SH-SY5Y (cell line): ENCODE measurements at regions not wholly inside any gene's neighbourhood (a gene's known extent, or its start where the extent isn't known, plus 50 kb on each side); places are given as distances from the start of the nearest gene placed in this dataset.

Experiments
- GATA2 ChIP-seq: IDR thresholded peaks from 2 replicates; pipeline ENCODE4 v1.6.1; 2011; ENCODE audit warnings: mild to moderate bottlenecking, low read depth, low read length
- GATA3 ChIP-seq: IDR thresholded peaks from 2 replicates; pipeline ENCODE4 v1.6.1; 2011; ENCODE audit warnings: low read depth, mild to moderate bottlenecking, low read length, moderate library complexity

DNA sequence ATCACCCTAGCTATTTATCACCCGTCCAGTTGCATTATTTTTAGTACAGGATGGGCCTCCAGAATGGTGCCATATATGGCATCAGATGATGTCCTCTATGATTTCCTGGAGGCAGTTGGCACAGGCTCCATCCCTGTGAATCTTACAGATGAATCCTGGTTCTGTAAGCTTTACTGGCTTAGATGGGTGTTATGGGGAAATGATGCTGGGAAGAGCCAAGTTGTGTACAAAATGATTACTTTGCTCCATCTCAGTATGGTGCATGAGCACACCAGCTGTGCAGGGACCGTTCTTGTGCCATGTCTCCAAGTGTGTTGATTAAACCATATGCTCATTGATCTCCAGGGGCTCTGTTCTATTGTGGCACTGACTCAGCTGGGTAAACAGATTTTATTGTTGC lies 755.7 kb downstream of the TLR4 start:
- TF ChIP-seq GATA2 = no peak
- no peak for TF ChIP-seq GATA3

DNA sequence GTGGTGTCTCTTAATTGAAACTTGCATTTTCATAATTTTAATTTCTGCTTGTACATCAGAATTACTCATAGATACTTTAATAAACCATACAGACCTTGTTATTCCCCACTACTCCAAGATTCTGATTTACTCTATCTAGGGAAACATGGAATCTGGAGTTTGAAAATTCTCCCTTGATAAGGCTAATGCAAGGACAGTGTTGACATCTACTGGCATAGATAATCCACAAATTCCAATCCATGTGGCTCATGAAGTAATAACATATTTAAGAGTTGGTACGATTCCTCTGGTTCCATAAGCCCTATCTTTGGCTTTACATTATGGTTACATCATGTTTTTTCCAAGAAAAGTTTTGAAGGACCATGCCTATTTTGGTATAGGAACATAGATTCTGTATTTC lies 759.2 kb downstream of the TLR4 start:
- TF ChIP-seq GATA3 (no peak), GATA2 (no peak)

DNA sequence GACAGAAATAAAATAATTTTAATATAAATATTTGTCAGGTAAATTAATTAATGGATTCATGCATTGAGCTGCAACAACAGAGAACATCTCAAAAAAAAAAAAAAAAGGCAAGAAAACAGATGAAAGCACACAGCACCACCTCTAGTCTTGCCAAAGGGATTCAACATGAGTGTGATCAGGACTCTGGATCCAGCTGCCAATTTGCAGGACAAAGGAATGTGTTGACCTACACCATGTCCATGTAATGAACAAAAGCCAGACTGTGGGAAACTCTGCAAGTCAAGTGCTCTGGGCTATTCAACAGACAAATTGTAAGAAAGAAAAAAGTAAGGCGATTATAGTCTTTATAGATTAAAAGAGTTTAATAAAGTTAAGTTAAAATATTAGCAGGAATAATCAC lies 769.3 kb downstream of the TLR4 start:
- TF ChIP-seq GATA2 (no peak), GATA3 (no peak)

DNA sequence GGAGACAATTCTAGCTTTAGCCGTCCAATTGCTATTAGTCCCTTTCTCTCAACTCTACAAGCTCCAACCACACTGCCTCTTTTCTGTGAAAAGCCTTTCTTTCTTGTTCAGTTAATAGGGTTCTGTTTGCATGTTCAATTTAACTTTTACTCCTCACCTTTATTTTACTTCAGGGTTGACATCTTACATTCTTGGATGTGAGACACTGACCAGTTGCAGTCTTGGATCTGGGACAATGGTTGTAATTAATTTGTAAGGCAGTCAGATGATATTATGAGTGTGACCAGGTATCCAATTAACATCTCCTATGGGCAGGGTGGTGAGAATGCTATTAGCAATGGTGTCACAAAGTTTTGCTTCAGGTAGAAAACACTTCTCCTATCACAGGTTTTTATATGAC lies 774.5 kb downstream of the TLR4 start:
- no peak for TF ChIP-seq GATA2
- no peak for TF ChIP-seq GATA3

DNA sequence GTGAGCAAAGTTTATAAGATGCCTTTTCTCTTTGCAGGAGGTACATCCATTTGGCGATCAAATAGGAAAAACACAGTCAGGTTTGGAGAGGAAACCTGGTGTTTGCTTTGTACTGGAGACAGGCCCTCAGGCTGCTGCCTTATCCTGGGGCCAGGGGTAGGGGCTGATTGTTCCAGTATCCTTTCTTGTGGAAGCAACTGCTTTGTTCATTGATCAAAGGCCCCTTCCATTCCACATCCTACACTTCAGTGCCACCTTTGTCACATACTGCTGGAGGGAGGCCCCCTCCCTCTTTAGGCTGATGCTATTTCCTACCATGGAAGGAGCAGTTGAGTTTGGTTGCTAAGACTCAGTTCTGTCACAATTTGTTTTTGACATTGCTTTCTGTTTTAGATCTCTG lies 778.1 kb downstream of the TLR4 start:
- no peak for TF ChIP-seq GATA3
- TF ChIP-seq GATA2 = no peak

DNA sequence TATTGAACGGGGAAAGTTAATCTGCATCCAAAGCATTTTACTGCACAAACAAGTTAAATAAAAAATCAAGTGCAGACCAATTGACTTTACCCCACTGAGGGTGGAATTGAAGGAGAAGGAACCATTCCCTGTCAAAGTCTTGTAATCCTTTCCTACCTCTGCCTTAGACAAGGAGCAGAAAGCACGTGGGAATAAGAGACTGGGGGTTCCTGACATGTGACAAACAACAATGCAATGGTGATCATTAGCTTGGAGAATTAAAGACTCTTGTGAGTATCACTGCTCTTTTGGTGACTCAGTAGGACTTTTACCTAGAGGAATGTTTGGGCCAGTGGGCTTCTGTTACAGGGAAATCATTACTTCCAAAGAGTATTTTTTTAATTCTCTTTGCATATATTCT lies 779.5 kb downstream of the TLR4 start:
- TF ChIP-seq GATA2 (no peak), GATA3 (no peak)

DNA sequence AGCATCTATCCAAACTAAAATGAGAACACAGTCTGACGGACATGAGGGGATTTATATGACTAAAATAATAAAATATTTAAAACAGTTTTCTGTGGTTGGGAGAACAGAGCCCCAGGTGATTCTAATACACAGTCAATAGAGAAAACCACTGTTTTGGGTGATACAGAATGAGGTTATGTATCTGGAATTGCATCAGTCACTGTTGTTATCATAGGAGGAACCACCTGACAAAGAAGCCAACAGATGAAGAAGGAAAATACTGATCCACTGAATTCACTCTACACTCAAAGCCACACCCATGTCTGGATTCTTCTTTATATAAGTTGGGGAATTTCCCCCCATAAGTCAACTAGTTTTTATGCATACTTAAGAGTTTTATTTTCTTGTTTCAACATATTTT lies 799.0 kb downstream of the TLR4 start:
- no peak for TF ChIP-seq GATA3
- no peak for TF ChIP-seq GATA2

DNA sequence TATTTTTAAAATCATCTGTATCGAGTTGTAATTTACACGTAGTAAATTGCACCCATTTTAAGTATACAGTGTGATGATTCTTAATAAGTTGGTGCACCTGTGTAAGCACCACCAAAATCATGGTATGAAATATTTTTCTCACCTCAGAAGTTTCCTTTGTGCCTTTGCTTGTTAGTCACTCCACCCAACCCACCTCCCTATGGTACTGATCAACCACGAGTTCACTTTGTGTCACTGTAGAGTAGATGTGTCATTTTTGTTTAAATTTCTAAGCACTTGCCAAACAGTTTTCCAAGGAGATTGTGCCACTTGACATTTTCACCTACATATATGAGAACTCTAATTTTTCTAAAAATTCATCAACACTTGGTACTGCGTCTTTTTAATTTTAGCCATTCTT lies 806.5 kb downstream of the TLR4 start:
- TF ChIP-seq GATA2 = no peak

DNA sequence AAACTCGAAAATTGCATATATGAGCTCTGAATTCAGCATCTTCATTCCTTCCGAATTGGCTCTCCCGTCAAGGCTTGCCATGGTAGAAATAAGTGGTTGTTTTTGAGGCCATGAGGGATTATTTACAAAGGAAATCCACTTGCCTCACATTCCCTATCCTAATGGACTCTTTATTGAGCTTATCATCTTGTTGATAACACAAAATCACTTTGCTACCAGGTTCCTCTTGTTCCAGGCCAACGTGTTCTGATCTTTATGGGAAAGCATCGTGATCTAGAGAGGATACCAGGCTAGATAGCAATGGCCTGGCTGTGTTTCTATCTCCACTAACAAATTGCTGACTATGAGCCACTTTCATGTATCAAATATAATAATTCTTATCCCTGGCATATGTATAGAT lies 811.7 kb downstream of the TLR4 start:
- TF ChIP-seq GATA2 (peak; percentile 59; the same call in 1 of the 2 replicates), GATA3 (no peak; the same call in 1 of the 2 replicates)

DNA sequence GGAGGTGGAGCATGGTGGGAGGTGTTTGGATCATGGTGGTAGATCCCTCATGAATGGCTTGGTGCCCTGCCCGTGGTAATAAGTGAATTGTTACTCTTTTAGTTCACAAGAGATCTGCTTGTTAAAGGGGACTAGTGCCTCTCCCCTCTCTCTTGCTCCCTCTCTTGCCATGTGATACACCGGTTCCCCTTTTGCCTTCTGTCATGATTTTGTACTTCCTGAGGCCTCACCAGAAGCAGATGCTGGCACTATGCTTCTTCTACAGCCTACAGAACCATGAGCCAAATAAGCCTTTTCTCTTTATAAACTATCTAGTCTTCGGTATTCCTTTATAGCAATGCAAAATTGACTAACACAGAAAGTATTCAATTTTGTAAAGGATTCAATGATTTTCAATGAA lies 817.1 kb downstream of the TLR4 start:
- no peak for TF ChIP-seq GATA3
- TF ChIP-seq GATA2 = no peak

DNA sequence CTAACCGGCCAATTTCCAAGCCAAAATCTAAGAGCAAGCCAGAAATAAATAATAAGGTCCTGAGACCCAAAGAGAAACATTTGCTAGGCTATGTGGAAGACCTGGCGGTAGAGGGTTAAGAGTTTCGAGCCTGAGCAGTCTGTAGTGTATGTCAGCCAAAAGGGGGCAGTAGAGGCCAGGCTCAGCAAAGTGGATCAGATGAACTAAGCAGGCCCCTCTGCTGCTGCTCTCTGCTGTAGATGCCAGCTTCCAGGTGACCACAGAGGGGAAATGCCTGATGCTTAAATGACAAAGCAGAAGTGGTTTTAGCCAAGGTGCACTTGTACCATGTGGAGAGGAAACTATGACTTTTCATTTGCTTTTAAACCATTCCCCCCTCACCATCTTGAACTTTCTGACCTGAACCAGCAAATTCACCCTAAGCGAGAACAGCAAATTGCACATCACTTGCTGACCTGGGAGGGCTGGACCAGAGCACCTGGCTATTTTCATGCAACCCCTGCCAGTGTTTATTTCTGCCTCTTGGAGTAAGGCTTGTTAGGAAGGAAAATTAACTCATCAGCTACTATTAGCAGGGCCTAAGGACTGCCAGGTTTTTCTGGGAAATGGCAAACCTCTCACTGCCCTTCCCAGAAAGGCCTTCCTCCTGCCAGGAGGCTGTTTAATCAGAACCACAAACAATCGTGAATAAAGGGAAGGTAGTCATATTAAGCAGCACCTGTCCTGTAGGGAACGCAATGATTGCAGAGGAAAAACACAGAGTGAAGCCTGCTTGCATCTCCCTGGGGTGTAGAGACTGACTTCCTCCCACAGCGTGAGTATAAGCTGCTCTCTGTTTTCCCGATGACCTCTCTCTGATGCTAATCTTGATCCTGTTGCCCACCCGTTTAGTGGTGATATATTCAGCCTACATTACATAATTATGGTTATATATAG lies 818.2 kb downstream of the TLR4 start:
- TF ChIP-seq GATA3 (no peak), GATA2 (no peak)

DNA sequence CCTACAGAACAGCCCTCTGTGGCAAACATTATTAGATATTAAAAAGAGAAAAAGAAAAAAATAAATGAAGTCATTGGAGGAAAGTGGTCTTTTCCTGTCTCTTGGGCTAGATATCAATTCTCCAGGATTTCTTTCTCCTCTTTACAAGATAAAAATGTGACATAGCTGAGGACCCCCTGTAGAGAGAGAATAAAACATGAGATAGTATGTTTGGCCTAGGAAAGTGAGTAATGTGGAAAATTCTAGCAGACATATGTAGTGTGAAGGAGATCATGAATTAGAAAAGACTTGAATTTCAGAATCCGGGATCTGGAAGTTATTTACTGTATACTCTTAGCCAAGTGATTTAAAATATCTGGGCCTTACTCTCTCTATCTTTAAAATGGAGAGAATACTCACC lies 823.1 kb downstream of the TLR4 start:
- TF ChIP-seq GATA3 (no peak), GATA2 (no peak)

DNA sequence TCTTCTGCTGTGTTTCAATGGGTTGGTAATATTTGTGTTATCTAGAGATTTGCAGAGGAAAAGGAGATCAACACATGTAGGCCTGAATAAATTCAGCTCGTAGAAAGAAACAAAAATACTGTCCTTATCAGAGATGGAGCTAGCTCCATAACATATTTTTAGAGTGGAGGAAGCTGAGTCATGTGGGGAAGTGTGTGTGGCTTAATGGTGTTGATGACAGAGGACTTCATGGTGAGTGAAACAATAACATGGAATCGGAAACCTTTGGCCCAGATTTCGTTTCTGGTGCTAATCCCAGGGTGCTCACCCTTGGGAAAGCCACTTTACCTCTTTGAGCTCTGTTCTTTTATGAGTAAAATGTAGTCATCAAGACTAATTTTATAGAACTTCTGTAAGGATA lies 825.0 kb downstream of the TLR4 start:
- TF ChIP-seq GATA3 (no peak), GATA2 (no peak)

DNA sequence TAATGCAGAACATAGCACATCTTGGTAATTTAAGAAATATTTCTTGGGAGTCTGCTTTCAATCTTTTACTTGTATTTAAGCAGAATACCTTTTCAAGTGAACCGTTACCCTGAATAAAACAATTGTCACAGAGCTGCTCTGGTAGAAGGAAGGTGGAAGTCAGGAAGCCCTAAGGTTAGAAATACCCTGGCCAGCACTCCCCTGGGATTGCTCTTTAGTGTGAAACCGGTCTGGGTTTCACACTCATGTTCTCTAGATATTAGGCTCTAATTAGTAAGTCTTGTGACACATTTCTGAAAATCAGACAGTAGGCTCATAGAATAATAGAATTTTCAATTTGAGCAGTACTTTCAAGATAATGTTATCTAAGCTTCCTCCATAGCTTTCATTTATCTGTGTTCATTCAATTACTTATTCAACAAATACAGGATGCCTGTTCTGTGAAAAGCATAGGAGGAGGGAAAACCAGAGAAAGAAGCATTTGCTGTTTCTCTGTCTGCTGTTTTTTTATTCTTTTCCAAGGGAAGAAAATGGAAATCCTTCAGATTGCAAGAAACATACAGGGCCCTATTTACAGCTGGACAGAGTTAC lies 825.5 kb downstream of the TLR4 start:
- TF ChIP-seq GATA2 = no peak
- no peak for TF ChIP-seq GATA3

DNA sequence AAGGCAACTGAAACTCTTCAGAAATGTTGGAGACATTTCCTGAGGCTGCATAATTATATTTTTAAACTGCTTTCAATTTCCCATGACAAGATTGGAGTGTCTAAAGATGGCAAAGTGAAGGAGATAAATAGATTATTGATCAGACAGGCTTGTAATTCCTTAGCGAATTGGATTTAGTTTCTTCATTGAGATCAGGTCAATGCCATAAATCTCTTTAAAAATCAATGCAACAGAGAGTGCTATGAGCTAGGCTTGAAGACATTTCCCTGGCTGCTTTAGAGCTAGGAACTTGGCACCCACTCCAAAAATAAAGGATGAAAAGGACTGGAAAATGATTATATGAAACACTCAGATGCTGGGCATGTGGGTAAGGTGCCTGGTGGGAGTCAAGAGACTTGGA lies 828.4 kb downstream of the TLR4 start:
- TF ChIP-seq GATA3 (no peak), GATA2 (no peak)

DNA sequence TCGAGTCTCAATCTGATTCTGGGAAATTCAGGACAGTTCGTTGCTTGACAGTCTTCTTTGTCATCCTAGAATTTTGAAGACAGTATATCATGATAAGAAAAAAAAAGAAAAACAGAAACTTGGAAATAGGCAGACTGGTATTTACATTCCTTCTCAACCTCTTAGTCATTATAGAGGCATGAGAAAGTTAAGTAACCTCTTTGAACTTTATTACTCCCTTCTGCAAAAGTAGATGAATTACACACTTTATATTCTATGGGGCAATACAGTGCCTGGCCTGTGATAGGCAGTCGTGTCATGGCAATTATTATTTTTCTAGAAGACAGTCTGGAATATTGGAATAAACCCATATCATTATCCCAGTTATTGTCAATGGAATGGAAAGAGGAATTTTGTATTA lies 828.9 kb downstream of the TLR4 start:
- TF ChIP-seq GATA3 (no peak), GATA2 (no peak)
